Smooth muscle cell (in vitro differentiated cells): ENCODE measurements at regions not wholly inside any gene's neighbourhood (a gene's known extent, or its start where the extent isn't known, plus 50 kb on each side); places are given as distances from the start of the nearest gene placed in this dataset.

ENCODE experiments used
- DNase-seq: peaks from one replicate; lab custom pipeline; 2025; ENCODE audit not compliant: unreplicated experiment; lab: John Stamatoyannopoulos, UW
- H2AFZ ChIP-seq: fragments of 200-600 bp; sonication (generic); 2 replicates; pipeline ENCODE4 v1.6.0; 2016; ENCODE audit warnings: antibody characterized with exemption, low read depth, mild to moderate bottlenecking
- H3F3A ChIP-seq: fragments of 200-600 bp; sonication (generic); 2 replicates; pipeline ENCODE4 v1.6.0; 2017; ENCODE audit warnings: antibody characterized with exemption, low read depth
- H3K27ac ChIP-seq: fragments of 200-600 bp; sonication (generic); 2 replicates; pipeline ENCODE4 v1.5.1; 2016; ENCODE audit warnings: low read depth, mild to moderate bottlenecking
- H3K27me3 ChIP-seq: fragments of 200-600 bp; sonication (generic); 2 replicates; pipeline ENCODE4 v1.6.1; 2016; ENCODE audit warnings: low read depth, mild to moderate bottlenecking
- H3K36me3 ChIP-seq: fragments of 200-600 bp; sonication (generic); 2 replicates; pipeline ENCODE4 v1.5.1; 2016; ENCODE audit warnings: low read depth
- H3K4me1 ChIP-seq: fragments of 200-600 bp; sonication (generic); 2 replicates; pipeline ENCODE4 v1.5.1; 2016; ENCODE audit warnings: low read depth
- H3K4me2 ChIP-seq: fragments of 200-600 bp; sonication (generic); 2 replicates; pipeline ENCODE4 v1.6.0; 2016; ENCODE audit warnings: mild to moderate bottlenecking
- H3K4me3 ChIP-seq: fragments of 200-600 bp; sonication (generic); 2 replicates; pipeline ENCODE4 v1.5.1; 2016; ENCODE audit warnings: mild to moderate bottlenecking
- H3K79me2 ChIP-seq: fragments of 200-600 bp; sonication (generic); 2 replicates; pipeline ENCODE4 v1.6.0; 2016; ENCODE audit warnings: low read depth, mild to moderate bottlenecking
- H3K9ac ChIP-seq: fragments of 200-600 bp; sonication (generic); 2 replicates; pipeline ENCODE4 v1.6.0; 2016; ENCODE audit warnings: low read depth
- H3K9me3 ChIP-seq: fragments of 200-600 bp; sonication (generic); replicated peaks from 2 replicates; pipeline ENCODE4 v1.5.1; 2016; ENCODE audit warnings: low read depth
- H4K20me1 ChIP-seq: fragments of 200-600 bp; sonication (generic); 2 replicates; pipeline ENCODE4 v1.6.0; 2016; ENCODE audit warnings: low read depth
- CTCF ChIP-seq: fragments of 200-600 bp; sonication (generic); IDR thresholded peaks from 2 replicates; pipeline ENCODE4 v1.5.1; 2017; ENCODE audit warnings: borderline replicate concordance, mild to moderate bottlenecking, antibody characterized with exemption; ENCODE audit not compliant: insufficient read depth, poor library complexity, severe bottlenecking
- WGBS: methylation state at CpG from one replicate; pipeline ENCODE4 v1.1.7; 2016; ENCODE audit warnings: low lambda C conversion rate; 5-methylcytosine and 5-hydroxymethylcytosine counted together

- Histone ChIP-seq H3K79me2 (no peaks in the 10 kb centered on the region), H3K9me3 (no peaks in the 10 kb centered on the region), H3K27me3 (no peaks in the 10 kb centered on the region), H3K4me3 (no peak overlapping the region), H4K20me1 (no peaks in the 10 kb centered on the region), H3F3A (no peaks in the 10 kb centered on the region), H3K36me3 (no peaks in the 10 kb centered on the region), H2AFZ (no peak overlapping the region), H3K27ac (no peak overlapping the region), H3K4me1 (no peaks in the 10 kb centered on the region), H3K4me2 (no peak overlapping the region), H3K9ac (no peak overlapping the region)
- DNase-seq: no peak
- WGBS: 87% methylated on average over 15 of the region's 15 CpGs
- TF ChIP-seq CTCF: no peak
Measured at GRCh38 chr12:124194264-124194892, 100.5 kb upstream of the RFLNA start.

GRCh38 chr12:124194893-124195566 lies 99.9 kb upstream of the RFLNA start:
- Histone ChIP-seq H3K4me2 (no peak overlapping the region), H4K20me1 (no peaks in the 10 kb centered on the region), H3K27me3 (no peaks in the 10 kb centered on the region), H3K27ac (no peak overlapping the region), H3K36me3 (no peaks in the 10 kb centered on the region), H3K79me2 (no peaks in the 10 kb centered on the region), H3K4me3 (no peak overlapping the region), H3F3A (no peaks in the 10 kb centered on the region), H3K9ac (no peak overlapping the region), H3K4me1 (no peaks in the 10 kb centered on the region), H2AFZ (no peak overlapping the region), H3K9me3 (no peaks in the 10 kb centered on the region)
- no peak for TF ChIP-seq CTCF
- WGBS: 68% methylated on average over 18 of the region's 18 CpGs
- DNase-seq: no peak

GRCh38 chr12:124195567-124195942 lies 99.3 kb upstream of the RFLNA start:
- no peak overlapping the region for H2AFZ ChIP-seq
- H3K4me2 ChIP-seq: no peak overlapping the region
- no peaks in the 10 kb centered on the region for H3K27me3 ChIP-seq
- H3K79me2 ChIP-seq: no peaks in the 10 kb centered on the region
- no peak overlapping the region for H3K27ac ChIP-seq
- no peaks in the 10 kb centered on the region for H3F3A ChIP-seq
- H3K9ac ChIP-seq: no peak overlapping the region
- TF ChIP-seq CTCF: no peak
- no peak for DNase-seq
- no peaks in the 10 kb centered on the region for H3K36me3 ChIP-seq
- H3K4me3 ChIP-seq: no peak overlapping the region
- WGBS: 67% methylated on average over 6 of the region's 6 CpGs
- H3K4me1 ChIP-seq: no peaks in the 10 kb centered on the region
- H4K20me1 ChIP-seq: no peaks in the 10 kb centered on the region
- H3K9me3 ChIP-seq: no peaks in the 10 kb centered on the region

GRCh38 chr12:124196236-124196635 lies 98.7 kb upstream of the RFLNA start:
- Histone ChIP-seq H3K9me3 (no peaks in the 10 kb centered on the region), H3K36me3 (no peaks in the 10 kb centered on the region), H3K9ac (no peak overlapping the region), H2AFZ (no peak overlapping the region), H3F3A (no peaks in the 10 kb centered on the region), H3K27ac (no peak overlapping the region), H3K4me3 (no peak overlapping the region), H3K4me2 (no peak overlapping the region), H3K4me1 (no peaks in the 10 kb centered on the region), H3K79me2 (no peaks in the 10 kb centered on the region), H3K27me3 (no peaks in the 10 kb centered on the region), H4K20me1 (no peaks in the 10 kb centered on the region)
- no peak for DNase-seq
- 97% methylated on average over 7 of the region's 7 CpGs for WGBS
- no peak for TF ChIP-seq CTCF
